Femur (tissue), 1 donor: ENCODE measurements at regions not wholly inside any gene's neighbourhood (a gene's known extent, or its start where the extent isn't known, plus 50 kb on each side); places are given as distances from the start of the nearest gene placed in this dataset.

Experiments
- DNase-seq: peaks from one replicate; pipeline ENCODE4 v3.0.0-alpha.2; 2017

- no peak for DNase-seq
Observed at GRCh38 chr14:86884498-86884897, 1108.5 kb downstream of the GALC start.

GRCh38 chr14:86882818-86883217 lies 1110.2 kb downstream of the GALC start:
- no peak for DNase-seq

DNA sequence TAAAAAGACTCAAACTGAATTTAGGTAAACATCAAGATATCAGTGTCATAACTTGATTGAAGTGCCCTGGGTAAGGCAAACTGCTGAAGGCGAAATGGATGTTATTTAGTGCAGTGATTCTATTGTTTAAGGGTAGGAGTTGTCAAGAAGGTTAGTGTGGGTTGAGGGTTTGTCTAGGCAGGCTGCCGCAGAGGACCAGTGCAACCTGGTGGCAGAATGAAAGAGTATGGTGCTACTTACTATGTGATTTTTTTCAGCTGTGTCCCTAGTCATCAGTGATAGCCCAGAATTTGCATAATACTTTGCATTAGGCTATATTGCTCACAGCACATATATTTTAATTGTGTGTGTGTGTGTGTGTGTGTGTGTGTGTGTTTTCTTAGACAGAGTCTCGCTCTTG lies 1127.0 kb downstream of the GALC start:
- no peak for DNase-seq

DNA sequence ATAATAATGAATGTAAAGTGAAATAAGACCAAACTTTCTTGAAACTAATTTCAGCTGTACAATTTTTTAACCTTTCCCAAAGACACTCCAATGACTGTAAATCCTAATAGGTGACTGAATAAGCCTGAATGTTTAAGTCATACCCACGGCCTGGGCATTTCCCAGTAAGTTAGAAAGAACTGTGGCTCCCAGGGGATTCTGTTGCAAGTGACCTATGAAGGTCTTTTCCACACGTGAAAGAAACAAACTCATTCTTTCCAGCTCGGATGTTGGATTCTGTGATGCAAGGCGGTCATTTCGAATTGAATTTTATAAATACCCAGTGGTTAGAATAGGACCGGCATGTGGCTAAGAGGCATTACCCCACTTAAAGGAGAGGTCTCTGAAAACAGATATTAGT lies 1134.4 kb downstream of the GALC start:
- DNase-seq, result no peak

DNA sequence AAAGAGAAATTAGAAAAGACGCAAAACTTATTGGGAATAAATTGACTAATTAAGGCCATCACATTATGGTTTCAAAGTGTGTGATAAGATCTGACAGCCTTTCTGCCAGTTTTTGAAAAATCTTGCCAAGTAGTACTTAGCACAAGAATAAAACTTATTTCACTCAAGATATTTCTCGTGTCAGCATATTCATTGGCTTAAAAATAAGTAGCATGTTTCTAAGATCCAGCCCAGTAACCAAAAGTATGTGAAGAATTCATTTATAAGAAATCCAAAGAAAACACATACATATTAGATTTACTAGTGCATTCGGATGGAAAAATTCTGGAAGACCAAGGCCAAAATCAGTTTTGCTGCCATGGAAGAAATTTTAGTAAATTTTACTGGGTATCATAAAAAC lies 1135.0 kb downstream of the GALC start:
- DNase-seq, result no peak

- DNase-seq, result no peak
Observed at GRCh38 chr14:86852530-86852929, 1140.5 kb downstream of the GALC start.

- DNase-seq, result no peak
Observed at GRCh38 chr14:86847140-86847539, 1145.8 kb downstream of the GALC start.

GRCh38 chr14:86838363-86838762 lies 1154.6 kb downstream of the GALC start:
- DNase-seq, result no peak

DNA sequence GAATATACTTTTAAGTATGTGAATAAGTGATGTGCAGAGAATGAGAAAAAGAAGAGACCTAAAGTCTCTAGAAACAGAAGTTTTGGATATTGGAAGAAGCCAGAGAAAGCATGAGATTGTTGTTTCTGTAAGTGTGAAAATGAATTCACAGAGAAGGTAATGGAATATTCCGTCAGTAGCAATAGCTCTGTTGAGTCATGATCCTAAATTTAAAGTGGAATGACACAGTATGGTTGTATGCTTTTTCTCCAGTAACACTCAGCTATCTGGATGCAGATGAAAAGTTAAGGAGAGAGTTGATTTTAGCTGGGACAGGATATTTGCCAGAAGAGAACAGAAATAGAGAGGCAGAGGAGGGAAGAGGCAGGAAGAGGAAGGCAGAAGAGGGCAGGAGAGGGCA lies 1166.3 kb downstream of the GALC start:
- no peak for DNase-seq

- DNase-seq, result no peak
Observed at GRCh38 chr14:86824167-86824566, 1168.8 kb downstream of the GALC start.

DNA sequence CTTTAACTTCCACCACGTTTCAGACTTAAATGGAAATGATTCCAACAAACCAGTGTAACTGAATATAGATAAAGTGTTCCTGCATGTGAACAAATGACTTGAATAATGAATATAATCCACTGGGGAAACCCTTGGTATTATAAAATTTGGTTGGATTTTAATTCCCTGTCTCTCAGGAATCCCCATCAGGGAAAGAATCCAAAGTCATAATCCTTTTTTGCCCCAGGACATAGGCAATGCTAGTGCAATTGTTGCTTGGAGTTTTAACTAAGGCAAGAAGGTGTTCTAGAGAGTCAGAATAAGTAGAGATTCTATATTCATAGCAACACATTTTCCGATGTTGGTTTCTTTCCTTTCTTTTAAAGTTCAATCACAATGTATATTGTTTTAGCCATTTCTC lies 1169.4 kb downstream of the GALC start:
- DNase-seq, result no peak

DNA sequence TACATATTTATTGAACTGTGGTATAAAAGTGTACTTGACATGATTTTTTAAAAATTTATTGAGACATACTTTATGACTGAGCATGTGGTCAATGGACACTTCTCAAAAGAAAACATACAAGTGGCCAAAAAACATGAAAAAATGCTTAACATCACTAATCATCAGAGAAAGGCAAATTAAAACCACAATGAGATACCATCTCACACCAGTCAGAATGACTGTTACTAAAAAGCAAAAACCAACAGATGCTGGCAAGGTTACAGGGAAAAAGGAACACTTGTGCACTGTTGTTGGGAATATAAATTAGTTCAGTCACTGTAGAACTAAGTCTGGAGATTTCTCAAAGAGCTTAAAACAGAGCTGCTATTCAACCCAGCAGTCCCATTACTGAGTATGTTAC lies 1177.6 kb downstream of the GALC start:
- no peak for DNase-seq

DNA sequence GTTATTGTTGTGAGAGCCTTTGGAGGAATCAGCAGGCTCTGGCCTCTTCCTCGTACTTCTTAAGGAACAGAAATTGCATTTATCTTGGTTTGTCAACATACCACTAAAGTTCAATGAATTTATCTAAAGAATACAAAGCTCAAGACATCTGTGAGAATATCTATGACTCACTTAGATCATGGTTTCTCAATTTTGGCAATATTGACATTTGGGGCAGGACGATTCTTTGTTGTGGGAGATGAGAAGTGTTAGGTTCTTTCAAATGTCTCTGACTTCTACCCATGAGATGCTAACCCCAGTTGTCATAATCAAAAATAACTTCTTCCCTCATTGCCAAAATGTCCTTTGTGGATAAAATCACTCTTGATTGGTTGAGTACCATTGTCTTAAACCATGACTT lies 1190.3 kb downstream of the GALC start:
- no peak for DNase-seq

- no peak for DNase-seq
Observed at GRCh38 chr14:86799244-86799647, 1193.7 kb downstream of the GALC start.

- no peak for DNase-seq
Observed at GRCh38 chr14:86798330-86798729, 1194.7 kb downstream of the GALC start.

GRCh38 chr14:86797075-86797351 lies 1196.0 kb downstream of the GALC start:
- DNase-seq, result no peak

GRCh38 chr14:86796221-86797074 lies 1196.5 kb downstream of the GALC start:
- DNase-seq, result no peak

- no peak for DNase-seq
Observed at GRCh38 chr14:86794689-86795088, 1198.3 kb downstream of the GALC start.

GRCh38 chr14:86790408-86791364 lies 1202.3 kb downstream of the GALC start:
- DNase-seq, result no peak

GRCh38 chr14:86788224-86788623 lies 1204.8 kb downstream of the GALC start:
- DNase-seq, result no peak

- peak; percentile 68 for DNase-seq
Observed at GRCh38 chr14:86787717-86788116, 1205.3 kb downstream of the GALC start.

- DNase-seq, result no peak
Observed at GRCh38 chr14:86782092-86782580, 1210.8 kb downstream of the GALC start.

GRCh38 chr14:86780876-86781510 lies 1212.0 kb downstream of the GALC start:
- DNase-seq, result no peak
